Upper lobe of right lung (tissue), 1 donor: ENCODE measurements at regions not wholly inside any gene's neighbourhood (a gene's known extent, or its start where the extent isn't known, plus 50 kb on each side); places are given as distances from the start of the nearest gene placed in this dataset.

ENCODE experiments used
- ATAC-seq: fragments of 200-7000 bp; cut with Tn5 transposase; one replicate; pipeline ENCODE4 v1.9.1; 2020; ENCODE audit warnings: mild to moderate bottlenecking, moderate library complexity
- DNase-seq: peaks from one replicate; pipeline ENCODE4 v3.0.0-alpha.2; 2020
- H3K27ac ChIP-seq: fragments of 200-600 bp; one replicate; pipeline ENCODE4 v1.8.0; 2022
- H3K27me3 ChIP-seq: fragments of 200-600 bp; one replicate; pipeline ENCODE4 v1.8.0; 2022; ENCODE audit warnings: mild to moderate bottlenecking
- H3K36me3 ChIP-seq: fragments of 200-600 bp; one replicate; pipeline ENCODE4 v1.8.0; 2022
- H3K4me1 ChIP-seq: fragments of 200-600 bp; one replicate; pipeline ENCODE4 v1.8.0; 2022
- H3K4me3 ChIP-seq: fragments of 200-600 bp; one replicate; pipeline ENCODE4 v1.8.0; 2022; ENCODE audit warnings: mild to moderate bottlenecking
- H3K9me3 ChIP-seq: fragments of 200-600 bp; one replicate; pipeline ENCODE4 v1.8.0; 2022
- intact Hi-C: fragments of 100-400 bp; cut with DNase I; formaldehyde crosslinking; loops from one replicate; pipeline ENCODE4 v1.11.0; 2022
- TF ChIP-seq, protein P1 (sequence below): fragments of 200-600 bp; IDR thresholded peaks from one replicate; pipeline ENCODE4 v1.8.0; 2022; ENCODE audit warnings: antibody characterized with exemption
- donor health status: DM: no; HTN: yes; CAD: no; lungs with severe emphysema.

DNA sequence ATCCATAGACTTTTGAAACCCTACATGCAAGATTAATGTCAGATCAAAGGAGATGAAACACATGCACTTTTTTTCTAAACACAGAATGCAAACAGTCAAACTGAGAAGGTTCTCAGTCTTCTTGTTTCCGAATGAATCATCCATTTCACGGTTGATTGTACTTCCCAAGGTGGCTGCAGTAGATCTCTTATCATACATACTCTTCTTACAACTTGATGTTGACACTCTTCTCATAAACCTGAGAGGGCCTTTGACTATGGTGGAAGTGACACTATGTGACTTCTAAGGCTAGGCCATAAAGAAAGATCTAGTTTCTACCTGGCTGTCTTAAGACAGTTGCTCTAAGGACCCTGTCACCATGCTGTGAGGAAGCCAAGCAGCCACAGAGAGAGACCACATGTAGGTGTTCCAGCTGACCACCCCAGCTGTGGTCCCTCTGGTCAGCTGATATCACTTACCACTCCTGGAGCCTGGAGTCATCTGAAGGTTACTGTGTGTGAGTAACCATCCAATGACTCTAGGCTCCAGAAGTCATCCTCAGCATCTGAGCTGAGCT lies 67.2 kb upstream of the HMGA2 start:
- H3K9me3 ChIP-seq = no peaks in the 10 kb centered on the region
- no peak overlapping the region for H3K4me3 ChIP-seq
- peaks cover 6% of the 10 kb centered on the region for H3K27me3 ChIP-seq
- no peak for DNase-seq
- ATAC-seq = no peak
- intact Hi-C loops = no loop called here
- TF ChIP-seq, protein P1, sequence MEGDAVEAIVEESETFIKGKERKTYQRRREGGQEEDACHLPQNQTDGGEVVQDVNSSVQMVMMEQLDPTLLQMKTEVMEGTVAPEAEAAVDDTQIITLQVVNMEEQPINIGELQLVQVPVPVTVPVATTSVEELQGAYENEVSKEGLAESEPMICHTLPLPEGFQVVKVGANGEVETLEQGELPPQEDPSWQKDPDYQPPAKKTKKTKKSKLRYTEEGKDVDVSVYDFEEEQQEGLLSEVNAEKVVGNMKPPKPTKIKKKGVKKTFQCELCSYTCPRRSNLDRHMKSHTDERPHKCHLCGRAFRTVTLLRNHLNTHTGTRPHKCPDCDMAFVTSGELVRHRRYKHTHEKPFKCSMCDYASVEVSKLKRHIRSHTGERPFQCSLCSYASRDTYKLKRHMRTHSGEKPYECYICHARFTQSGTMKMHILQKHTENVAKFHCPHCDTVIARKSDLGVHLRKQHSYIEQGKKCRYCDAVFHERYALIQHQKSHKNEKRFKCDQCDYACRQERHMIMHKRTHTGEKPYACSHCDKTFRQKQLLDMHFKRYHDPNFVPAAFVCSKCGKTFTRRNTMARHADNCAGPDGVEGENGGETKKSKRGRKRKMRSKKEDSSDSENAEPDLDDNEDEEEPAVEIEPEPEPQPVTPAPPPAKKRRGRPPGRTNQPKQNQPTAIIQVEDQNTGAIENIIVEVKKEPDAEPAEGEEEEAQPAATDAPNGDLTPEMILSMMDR = no peak
- no peak overlapping the region for H3K27ac ChIP-seq
- H3K36me3 ChIP-seq = no peaks in the 10 kb centered on the region
- H3K4me1 ChIP-seq = no peaks in the 10 kb centered on the region

DNA sequence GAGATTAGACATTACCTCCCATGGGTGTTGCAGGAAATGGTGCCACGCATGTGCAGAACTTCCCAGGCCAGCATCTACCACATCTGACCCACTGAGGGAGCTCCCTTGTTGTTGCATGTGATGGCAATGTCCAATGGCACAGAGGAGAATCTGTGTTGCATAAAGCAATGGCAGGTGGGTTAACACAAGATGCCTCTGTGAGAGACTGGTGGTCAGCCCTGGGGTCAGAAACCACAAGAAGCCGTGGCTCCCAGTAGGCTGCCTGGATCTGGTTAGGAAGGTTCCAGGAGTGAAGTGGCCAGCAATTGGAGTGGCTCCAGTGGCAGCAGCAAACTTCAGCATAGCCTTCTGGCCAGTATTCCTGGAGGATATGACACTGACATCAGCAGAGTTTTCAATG lies 65.9 kb upstream of the HMGA2 start:
- peaks cover 6% of the 10 kb centered on the region for H3K27me3 ChIP-seq
- no peaks in the 10 kb centered on the region for H3K4me1 ChIP-seq
- intact Hi-C loops = no loop called here
- no peak for DNase-seq
- H3K9me3 ChIP-seq = no peaks in the 10 kb centered on the region
- TF ChIP-seq, protein P1 = no peak
- ATAC-seq = no peak
- no peak overlapping the region for H3K4me3 ChIP-seq
- H3K36me3 ChIP-seq = no peaks in the 10 kb centered on the region
- H3K27ac ChIP-seq = no peak overlapping the region

- Histone ChIP-seq H3K4me3 (no peak overlapping the region), H3K4me1 (no peaks in the 10 kb centered on the region), H3K9me3 (no peaks in the 10 kb centered on the region), H3K27ac (no peak overlapping the region), H3K36me3 (no peaks in the 10 kb centered on the region), H3K27me3 (peaks cover 1% of the 10 kb centered on the region)
- intact Hi-C loops = no loop called here
- DNase-seq (no peak), ATAC-seq (no peak)
- TF ChIP-seq, protein P1 = no peak
Observed at GRCh38 chr12:65759735-65760134, 64.5 kb upstream of the HMGA2 start.

DNA sequence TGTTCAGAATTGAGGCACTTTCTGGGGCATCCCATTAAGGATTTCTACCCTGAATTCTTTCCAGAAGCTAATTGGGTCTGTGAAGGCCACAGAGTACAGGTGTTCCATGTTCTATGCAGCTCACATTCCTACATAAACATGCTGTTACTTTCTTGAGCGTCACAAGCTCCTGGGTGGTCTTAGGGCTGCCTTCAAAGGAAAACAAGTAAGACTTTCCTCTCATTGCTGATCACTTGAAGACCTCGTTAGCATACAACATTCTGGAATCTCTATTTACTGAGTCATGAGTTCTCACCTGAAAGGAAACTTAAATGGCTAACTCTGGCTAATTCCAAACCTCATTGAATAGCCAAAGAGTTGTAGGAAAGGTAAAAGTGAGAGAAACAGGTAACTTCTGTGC lies 63.0 kb upstream of the HMGA2 start:
- DNase-seq = no peak
- intact Hi-C loops = no loop called here
- Histone ChIP-seq H3K9me3 (no peaks in the 10 kb centered on the region), H3K36me3 (no peaks in the 10 kb centered on the region), H3K4me1 (no peaks in the 10 kb centered on the region), H3K27me3 (no peaks in the 10 kb centered on the region), H3K27ac (no peak overlapping the region), H3K4me3 (no peak overlapping the region)
- no peak for ATAC-seq
- TF ChIP-seq, protein P1 = no peak

DNA sequence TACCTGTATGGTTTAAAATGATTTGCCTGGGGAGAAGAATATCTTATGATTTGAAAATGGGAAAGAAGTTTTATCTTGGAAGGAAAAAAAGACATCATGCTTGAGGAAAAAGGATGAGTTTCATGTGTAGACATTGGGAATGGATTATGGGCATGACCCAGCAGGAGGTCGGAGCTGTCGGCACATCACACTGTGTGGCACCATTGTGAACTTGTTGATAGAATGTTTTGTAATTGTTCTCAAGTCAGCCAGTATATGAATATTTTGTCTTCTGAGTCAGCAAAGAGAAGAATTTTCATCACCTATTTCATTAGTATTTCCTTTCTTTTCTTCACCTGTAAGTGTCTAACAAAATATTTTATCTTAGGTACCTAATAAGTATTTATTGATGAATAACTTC lies 60.0 kb upstream of the HMGA2 start:
- no peaks in the 10 kb centered on the region for H3K4me1 ChIP-seq
- intact Hi-C loops = no loop called here
- H3K36me3 ChIP-seq = no peaks in the 10 kb centered on the region
- no peak overlapping the region for H3K27ac ChIP-seq
- TF ChIP-seq, protein P1 = no peak
- H3K4me3 ChIP-seq = no peak overlapping the region
- ATAC-seq = no peak
- no peaks in the 10 kb centered on the region for H3K9me3 ChIP-seq
- DNase-seq = no peak
- peaks cover 3% of the 10 kb centered on the region for H3K27me3 ChIP-seq

DNA sequence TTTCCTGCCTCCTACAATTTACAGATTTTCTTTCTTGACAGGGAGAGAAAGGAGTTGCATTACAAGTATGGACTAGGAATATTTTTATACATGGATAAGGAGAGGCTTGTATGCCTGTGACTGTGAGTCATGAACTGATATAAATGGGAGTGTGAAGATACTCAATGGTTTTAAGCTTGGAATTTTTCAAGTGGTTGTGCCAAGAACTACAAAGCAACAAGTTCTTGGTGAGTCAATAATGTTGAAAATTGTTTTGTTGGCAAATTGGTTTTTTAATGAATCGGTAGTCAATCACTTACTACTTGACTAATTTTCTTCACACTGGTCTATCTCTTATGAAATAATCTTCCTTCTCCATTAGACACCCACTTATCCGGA lies 58.9 kb upstream of the HMGA2 start:
- Histone ChIP-seq H3K27me3 (peaks cover 9% of the 10 kb centered on the region), H3K4me3 (no peak overlapping the region), H3K4me1 (no peaks in the 10 kb centered on the region), H3K9me3 (no peaks in the 10 kb centered on the region), H3K36me3 (no peaks in the 10 kb centered on the region), H3K27ac (no peak overlapping the region)
- TF ChIP-seq, protein P1 = no peak
- intact Hi-C loops = no loop called here
- ATAC-seq (no peak), DNase-seq (no peak)
